ENCODE measurements at regions not wholly inside any gene's neighbourhood (a gene's known extent, or its start where the extent isn't known, plus 50 kb on each side); places are given as distances from the start of the nearest gene placed in this dataset.

DNA sequence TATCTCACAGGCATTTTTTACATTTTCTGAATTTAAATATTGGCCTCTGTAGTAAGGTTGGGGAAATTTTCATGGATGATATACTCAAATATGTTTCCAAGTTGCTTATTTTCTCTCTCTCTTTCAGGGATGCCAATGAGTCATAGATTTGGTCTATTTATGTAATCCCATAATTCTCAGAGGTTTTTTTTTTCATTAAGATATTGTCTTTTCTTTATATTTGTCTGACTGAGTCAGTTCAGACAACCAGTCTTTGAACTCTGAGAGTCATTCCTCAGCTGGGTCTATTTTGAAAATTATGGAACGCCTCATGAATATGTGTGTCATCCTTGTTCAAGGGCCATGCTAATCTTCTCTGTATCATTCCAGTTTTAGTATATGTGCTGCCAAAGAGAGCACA is 223.2 kb downstream of the PCSK1 start:
- peaks cover 16% of the 10 kb centered on the region for H3K9me3 ChIP-seq
- ChIA-PET POLR2A (no interaction called here), CTCF (no interaction called here)
- peak overlapping the region in 1 of 2 experiments; percentile 58; a peak in 2 of 4 replicates for H3K27ac ChIP-seq (ENCODE audit: low read depth in 2 of 2, low read length in 1 of 2)
- peaks cover 0 to 16% of the 10 kb centered on the region in 2 experiments; a peak in 1 of 4 replicates for H3K4me1 ChIP-seq (ENCODE audit: control insufficient read depth in 1 of 2, insufficient read depth in 2 of 2, low read depth in 1 of 2, low read length in 1 of 2)
- H4K20me1 ChIP-seq (ENCODE audit: insufficient read depth): no peaks in the 10 kb centered on the region
- H3K9ac ChIP-seq: no peak overlapping the region
- H3F3A ChIP-seq (replicated peaks; ENCODE audit: insufficient read depth): peaks cover 23% of the 10 kb centered on the region
- H3K79me2 ChIP-seq (ENCODE audit: insufficient read depth): no peaks in the 10 kb centered on the region
- no peak for TF ChIP-seq FOXM1 (IDR thresholded peaks at IDR 0.05; ENCODE audit: low read depth)
- TF ChIP-seq NFIC (IDR thresholded peaks at IDR 0.05; ENCODE audit: borderline replicate concordance): peak; percentile 21; the same call in 1 of the 2 replicates
- peak; percentile 60 for TF ChIP-seq FOSL2 (IDR thresholded peaks at IDR 0.05; ENCODE audit: borderline replicate concordance, low read depth)
- TF ChIP-seq RXRA (IDR thresholded peaks at IDR 0.05; ENCODE audit: borderline replicate concordance, low read depth): peak; percentile 69
- peak; percentile 71 for TF ChIP-seq JUND (IDR thresholded peaks at IDR 0.05)
- no peak; a peak in 1 of 4 replicates for TF ChIP-seq EP300 (IDR thresholded peaks at IDR 0.05; ENCODE audit: borderline replicate concordance in 1 of 2, low read depth in 1 of 2, low read length in 1 of 2)
- TF ChIP-seq, protein P1, sequence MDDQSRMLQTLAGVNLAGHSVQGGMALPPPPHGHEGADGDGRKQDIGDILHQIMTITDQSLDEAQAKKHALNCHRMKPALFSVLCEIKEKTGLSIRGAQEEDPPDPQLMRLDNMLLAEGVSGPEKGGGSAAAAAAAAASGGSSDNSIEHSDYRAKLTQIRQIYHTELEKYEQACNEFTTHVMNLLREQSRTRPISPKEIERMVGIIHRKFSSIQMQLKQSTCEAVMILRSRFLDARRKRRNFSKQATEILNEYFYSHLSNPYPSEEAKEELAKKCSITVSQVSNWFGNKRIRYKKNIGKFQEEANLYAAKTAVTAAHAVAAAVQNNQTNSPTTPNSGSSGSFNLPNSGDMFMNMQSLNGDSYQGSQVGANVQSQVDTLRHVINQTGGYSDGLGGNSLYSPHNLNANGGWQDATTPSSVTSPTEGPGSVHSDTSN (IDR thresholded peaks at IDR 0.05): peak; percentile 45
- TF ChIP-seq MEF2A (IDR thresholded peaks at IDR 0.05; ENCODE audit: borderline replicate concordance, low read depth): peak; percentile 57; the same call in 1 of the 2 replicates
- peak; percentile 49; the same call in 1 of the 2 replicates for TF ChIP-seq TCF12 (IDR thresholded peaks at IDR 0.05)
- no peaks in the 10 kb centered on the region for H3K36me3 ChIP-seq (replicated peaks in 1 of 2; ENCODE audit: control insufficient read depth in 1 of 2, insufficient read depth in 2 of 2, low read length in 1 of 2)
- H3K27me3 ChIP-seq (ENCODE audit: insufficient read depth): no peaks in the 10 kb centered on the region
- no peak overlapping the region for H3K4me2 ChIP-seq
- 32% methylated on average over 1 of the region's 1 CpG for WGBS (ENCODE audit: low lambda C conversion rate)
- H2AFZ ChIP-seq (ENCODE audit: low read depth): no peak overlapping the region
- H3K9me2 ChIP-seq: no peaks in the 10 kb centered on the region
- no peak for DNase-seq
- no peak overlapping the region for H3K4me3 ChIP-seq (ENCODE audit: low read depth in 2 of 2, low read length in 1 of 2)

DNA sequence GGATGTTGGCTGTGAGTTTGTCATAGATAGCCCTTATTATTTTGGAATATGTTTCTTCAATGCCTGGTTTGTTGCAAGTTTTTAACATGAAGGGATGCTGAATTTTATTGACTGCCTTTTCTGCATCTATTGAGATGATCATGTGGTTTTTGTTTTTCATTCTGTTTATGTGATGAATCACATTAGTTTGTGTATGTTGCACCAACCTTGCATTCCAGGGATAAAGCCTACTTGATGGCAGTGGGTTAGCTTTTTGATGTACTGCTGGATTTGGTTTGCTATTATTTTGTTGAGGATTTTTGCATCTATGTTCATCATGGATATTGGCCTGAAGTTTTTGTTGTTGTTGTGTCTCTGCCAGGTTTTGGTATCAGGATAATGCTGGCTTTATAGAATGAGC is 225.6 kb downstream of the PCSK1 start:
- CTCF ChIA-PET: no interaction called here
- Histone ChIP-seq H3K79me2 (ENCODE audit: insufficient read depth) (no peaks in the 10 kb centered on the region), H4K20me1 (ENCODE audit: insufficient read depth) (no peaks in the 10 kb centered on the region), H2AFZ (ENCODE audit: low read depth) (no peak overlapping the region), H3K4me3 (ENCODE audit: low read depth in 2 of 2, low read length in 1 of 2) (no peak overlapping the region), H3K36me3 (replicated peaks in 1 of 2; ENCODE audit: control insufficient read depth in 1 of 2, insufficient read depth in 2 of 2, low read length in 1 of 2) (no peaks in the 10 kb centered on the region), H3K27ac (ENCODE audit: low read depth in 2 of 2, low read length in 1 of 2) (no peak overlapping the region), H3K4me2 (no peak overlapping the region), H3K27me3 (ENCODE audit: insufficient read depth) (no peaks in the 10 kb centered on the region), H3K9me3 (peaks cover 16% of the 10 kb centered on the region), H3K9me2 (no peaks in the 10 kb centered on the region), H3F3A (replicated peaks; ENCODE audit: insufficient read depth) (peaks cover 30% of the 10 kb centered on the region), H3K9ac (no peak overlapping the region), H3K4me1 (ENCODE audit: control insufficient read depth in 1 of 2, insufficient read depth in 2 of 2, low read depth in 1 of 2, low read length in 1 of 2) (0 out of 4 replicates have a peak, but pooled peaks cover 0 to 17% of the 10 kb centered on the region in 2 experiments)
- DNase-seq: no peak
- TF ChIP-seq FOSL2 (IDR thresholded peaks at IDR 0.05; ENCODE audit: borderline replicate concordance, low read depth) (no peak), POLR2AphosphoS5 (IDR thresholded peaks at IDR 0.05; ENCODE audit: low read depth, low read length) (no peak), RAD21 (IDR thresholded peaks at IDR 0.05; ENCODE audit: low read length) (no peak), SMC3 (IDR thresholded peaks at IDR 0.05; ENCODE audit: low read depth, low read length) (no peak), NRF1 (IDR thresholded peaks at IDR 0.05; ENCODE audit: low read depth, low read length) (no peak), EZH2phosphoT487 (IDR thresholded peaks at IDR 0.05; ENCODE audit: borderline replicate concordance, low read depth) (no peak), YY1 (IDR thresholded peaks at IDR 0.05; ENCODE audit: low read depth) (no peak), SIN3A (IDR thresholded peaks at IDR 0.05; ENCODE audit: borderline replicate concordance, low read depth, low read length) (no peak)
- TF ChIP-seq, protein P2, sequence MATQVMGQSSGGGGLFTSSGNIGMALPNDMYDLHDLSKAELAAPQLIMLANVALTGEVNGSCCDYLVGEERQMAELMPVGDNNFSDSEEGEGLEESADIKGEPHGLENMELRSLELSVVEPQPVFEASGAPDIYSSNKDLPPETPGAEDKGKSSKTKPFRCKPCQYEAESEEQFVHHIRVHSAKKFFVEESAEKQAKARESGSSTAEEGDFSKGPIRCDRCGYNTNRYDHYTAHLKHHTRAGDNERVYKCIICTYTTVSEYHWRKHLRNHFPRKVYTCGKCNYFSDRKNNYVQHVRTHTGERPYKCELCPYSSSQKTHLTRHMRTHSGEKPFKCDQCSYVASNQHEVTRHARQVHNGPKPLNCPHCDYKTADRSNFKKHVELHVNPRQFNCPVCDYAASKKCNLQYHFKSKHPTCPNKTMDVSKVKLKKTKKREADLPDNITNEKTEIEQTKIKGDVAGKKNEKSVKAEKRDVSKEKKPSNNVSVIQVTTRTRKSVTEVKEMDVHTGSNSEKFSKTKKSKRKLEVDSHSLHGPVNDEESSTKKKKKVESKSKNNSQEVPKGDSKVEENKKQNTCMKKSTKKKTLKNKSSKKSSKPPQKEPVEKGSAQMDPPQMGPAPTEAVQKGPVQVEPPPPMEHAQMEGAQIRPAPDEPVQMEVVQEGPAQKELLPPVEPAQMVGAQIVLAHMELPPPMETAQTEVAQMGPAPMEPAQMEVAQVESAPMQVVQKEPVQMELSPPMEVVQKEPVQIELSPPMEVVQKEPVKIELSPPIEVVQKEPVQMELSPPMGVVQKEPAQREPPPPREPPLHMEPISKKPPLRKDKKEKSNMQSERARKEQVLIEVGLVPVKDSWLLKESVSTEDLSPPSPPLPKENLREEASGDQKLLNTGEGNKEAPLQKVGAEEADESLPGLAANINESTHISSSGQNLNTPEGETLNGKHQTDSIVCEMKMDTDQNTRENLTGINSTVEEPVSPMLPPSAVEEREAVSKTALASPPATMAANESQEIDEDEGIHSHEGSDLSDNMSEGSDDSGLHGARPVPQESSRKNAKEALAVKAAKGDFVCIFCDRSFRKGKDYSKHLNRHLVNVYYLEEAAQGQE (IDR thresholded peaks at IDR 0.05; ENCODE audit: low read depth, low read length): no peak
- TF ChIP-seq, protein P3, sequence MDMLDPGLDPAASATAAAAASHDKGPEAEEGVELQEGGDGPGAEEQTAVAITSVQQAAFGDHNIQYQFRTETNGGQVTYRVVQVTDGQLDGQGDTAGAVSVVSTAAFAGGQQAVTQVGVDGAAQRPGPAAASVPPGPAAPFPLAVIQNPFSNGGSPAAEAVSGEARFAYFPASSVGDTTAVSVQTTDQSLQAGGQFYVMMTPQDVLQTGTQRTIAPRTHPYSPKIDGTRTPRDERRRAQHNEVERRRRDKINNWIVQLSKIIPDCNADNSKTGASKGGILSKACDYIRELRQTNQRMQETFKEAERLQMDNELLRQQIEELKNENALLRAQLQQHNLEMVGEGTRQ (IDR thresholded peaks at IDR 0.05; ENCODE audit: borderline replicate concordance, low read depth, low read length): no peak
- TF ChIP-seq, protein P4, sequence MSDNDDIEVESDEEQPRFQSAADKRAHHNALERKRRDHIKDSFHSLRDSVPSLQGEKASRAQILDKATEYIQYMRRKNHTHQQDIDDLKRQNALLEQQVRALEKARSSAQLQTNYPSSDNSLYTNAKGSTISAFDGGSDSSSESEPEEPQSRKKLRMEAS (IDR thresholded peaks at IDR 0.05; ENCODE audit: low read depth): no peak
- POLR2A ChIA-PET: no interaction called here

Data from SK-N-SH (cell line).